ENCODE measurements at regions not wholly inside any gene's neighbourhood (a gene's known extent, or its start where the extent isn't known, plus 50 kb on each side); places are given as distances from the start of the nearest gene placed in this dataset.

DNA sequence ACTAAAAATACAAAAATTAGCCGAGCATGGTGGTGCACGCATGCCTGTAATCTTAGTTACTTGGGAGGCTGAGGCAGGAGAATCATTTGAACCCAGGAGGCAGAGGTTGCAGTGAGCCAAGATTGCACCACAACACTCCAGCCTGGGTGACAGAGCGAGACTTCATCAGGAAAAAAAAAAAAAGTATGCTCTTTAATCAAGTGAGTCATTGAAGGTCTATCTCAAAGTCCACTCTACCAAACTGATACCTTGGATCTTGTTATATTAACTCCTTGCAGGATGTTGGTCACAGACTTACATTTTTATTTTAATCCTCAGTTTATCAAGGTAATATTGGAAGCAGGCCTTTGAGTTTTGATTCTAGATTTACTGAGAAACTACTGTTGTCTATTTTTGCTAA, 348.7 kb downstream of the COL12A1 start:
- TF ChIP-seq CTCF (IDR thresholded peaks at IDR 0.05) (no peak), POLR2A (IDR thresholded peaks at IDR 0.05) (no peak), POLR2AphosphoS5 (IDR thresholded peaks at IDR 0.05) (no peak)
